ENCODE measurements at regions not wholly inside any gene's neighbourhood (a gene's known extent, or its start where the extent isn't known, plus 50 kb on each side); places are given as distances from the start of the nearest gene placed in this dataset.
"Not testable (repeated sequence)": the region's sequence is repeated elsewhere in the genome, so short reads cannot be mapped to it uniquely, and the experiment has no call there.

GRCh38 chr21:16426936-16427335 is 697.2 kb downstream of the USP25 start:
- no peak for FAIRE-seq

GRCh38 chr21:16427587-16428087 is 697.9 kb downstream of the USP25 start:
- no peak for FAIRE-seq

- no peak for FAIRE-seq
Measured at GRCh38 chr21:16437586-16437985, 707.8 kb downstream of the USP25 start.

GRCh38 chr21:16438761-16439160 is 709.0 kb downstream of the USP25 start:
- no peak for FAIRE-seq

- FAIRE-seq, result no peak
Measured at GRCh38 chr21:16441789-16442188, 712.0 kb downstream of the USP25 start.

- FAIRE-seq, result peak; percentile 53
Measured at GRCh38 chr21:16454399-16454798, 724.6 kb downstream of the USP25 start.

- no peak for FAIRE-seq
Measured at GRCh38 chr21:16455526-16455925, 725.7 kb downstream of the USP25 start.

GRCh38 chr21:16455978-16456377 is 726.2 kb downstream of the USP25 start:
- no peak for FAIRE-seq

- no peak for FAIRE-seq
Measured at GRCh38 chr21:16457498-16457897, 727.7 kb downstream of the USP25 start.

- no peak for FAIRE-seq
Measured at GRCh38 chr21:16460936-16461335, 731.2 kb downstream of the USP25 start.

- FAIRE-seq, result not testable (repeated sequence)
Measured at GRCh38 chr21:16464211-16464889, 734.6 kb downstream of the USP25 start.

- FAIRE-seq, result no peak
Measured at GRCh38 chr21:16468184-16468583, 738.4 kb downstream of the USP25 start.

GRCh38 chr21:16473988-16474387 is 744.2 kb downstream of the USP25 start:
- no peak for FAIRE-seq

- FAIRE-seq, result no peak
Measured at GRCh38 chr21:16476056-16476825, 746.5 kb downstream of the USP25 start.

GRCh38 chr21:16488042-16488441 is 758.3 kb downstream of the USP25 start:
- FAIRE-seq, result no peak

- no peak for FAIRE-seq
Measured at GRCh38 chr21:16492356-16492755, 762.6 kb downstream of the USP25 start.

GRCh38 chr21:16492892-16493291 is 763.1 kb downstream of the USP25 start:
- FAIRE-seq, result no peak

GRCh38 chr21:16496609-16497008 is 766.8 kb downstream of the USP25 start:
- FAIRE-seq, result no peak

- no peak for FAIRE-seq
Measured at GRCh38 chr21:16500271-16500670, 770.5 kb downstream of the USP25 start.

- no peak for FAIRE-seq
Measured at GRCh38 chr21:16502273-16502672, 772.5 kb downstream of the USP25 start.

GRCh38 chr21:16502897-16503296 is 773.1 kb downstream of the USP25 start:
- no peak for FAIRE-seq

GRCh38 chr21:16504281-16504680 is 774.5 kb downstream of the USP25 start:
- no peak for FAIRE-seq

GRCh38 chr21:16504766-16505165 is 775.0 kb downstream of the USP25 start:
- peak; percentile 17 for FAIRE-seq

- FAIRE-seq, result no peak
Measured at GRCh38 chr21:16509476-16509875, 779.7 kb downstream of the USP25 start.
